GM18861 (cell line): ENCODE measurements at regions not wholly inside any gene's neighbourhood (a gene's known extent, or its start where the extent isn't known, plus 50 kb on each side); places are given as distances from the start of the nearest gene placed in this dataset.
"Not testable (repeated sequence)": the region's sequence is repeated elsewhere in the genome, so short reads cannot be mapped to it uniquely, and the experiment has no call there.

ENCODE experiments used
- ATAC-seq: cut with Tn5 transposase; IDR thresholded peaks from one replicate; pipeline ENCODE4 v1.9.1; 2021; ENCODE audit not compliant: unreplicated experiment

- no peak for ATAC-seq
These were observed 153.3 kb upstream of the ZSWIM2 start for GRCh38 chr2:187002242-187002641.

GRCh38 chr2:187001248-187001647, 152.3 kb upstream of the ZSWIM2 start:
- ATAC-seq = no peak

GRCh38 chr2:186995092-186995491, 146.1 kb upstream of the ZSWIM2 start:
- ATAC-seq = no peak

- ATAC-seq = no peak
These were observed 143.6 kb upstream of the ZSWIM2 start for GRCh38 chr2:186992597-186992996.

GRCh38 chr2:186991766-186992417, 142.9 kb upstream of the ZSWIM2 start:
- no peak for ATAC-seq

GRCh38 chr2:186984966-186985365, 136.0 kb upstream of the ZSWIM2 start:
- no peak for ATAC-seq

- ATAC-seq = no peak
These were observed 135.5 kb upstream of the ZSWIM2 start for GRCh38 chr2:186984481-186984880.

- no peak for ATAC-seq
These were observed 132.0 kb upstream of the ZSWIM2 start for GRCh38 chr2:186980787-186981550.

GRCh38 chr2:186980117-186980442, 131.1 kb upstream of the ZSWIM2 start:
- no peak for ATAC-seq

GRCh38 chr2:186979439-186980116, 130.6 kb upstream of the ZSWIM2 start:
- ATAC-seq = no peak

- no peak for ATAC-seq
These were observed 128.6 kb upstream of the ZSWIM2 start for GRCh38 chr2:186977433-186978045.

- ATAC-seq = no peak
These were observed 127.4 kb upstream of the ZSWIM2 start for GRCh38 chr2:186976329-186976728.

GRCh38 chr2:186972281-186972970, 123.5 kb upstream of the ZSWIM2 start:
- ATAC-seq = no peak

GRCh38 chr2:186968277-186968676, 119.3 kb upstream of the ZSWIM2 start:
- no peak for ATAC-seq

- ATAC-seq = no peak
These were observed 117.0 kb upstream of the ZSWIM2 start for GRCh38 chr2:186966015-186966414.

GRCh38 chr2:186962085-186962747, 113.2 kb upstream of the ZSWIM2 start:
- no peak for ATAC-seq

- ATAC-seq = not testable (repeated sequence)
These were observed 111.3 kb upstream of the ZSWIM2 start for GRCh38 chr2:186960241-186960640.

- no peak for ATAC-seq
These were observed 110.5 kb upstream of the ZSWIM2 start for GRCh38 chr2:186959486-186959885.

- no peak for ATAC-seq
These were observed 101.7 kb upstream of the ZSWIM2 start for GRCh38 chr2:186950694-186951093.

GRCh38 chr2:186949726-186950256, 100.8 kb upstream of the ZSWIM2 start:
- no peak for ATAC-seq
